ENCODE measurements at regions not wholly inside any gene's neighbourhood (a gene's known extent, or its start where the extent isn't known, plus 50 kb on each side); places are given as distances from the start of the nearest gene placed in this dataset.

DNA sequence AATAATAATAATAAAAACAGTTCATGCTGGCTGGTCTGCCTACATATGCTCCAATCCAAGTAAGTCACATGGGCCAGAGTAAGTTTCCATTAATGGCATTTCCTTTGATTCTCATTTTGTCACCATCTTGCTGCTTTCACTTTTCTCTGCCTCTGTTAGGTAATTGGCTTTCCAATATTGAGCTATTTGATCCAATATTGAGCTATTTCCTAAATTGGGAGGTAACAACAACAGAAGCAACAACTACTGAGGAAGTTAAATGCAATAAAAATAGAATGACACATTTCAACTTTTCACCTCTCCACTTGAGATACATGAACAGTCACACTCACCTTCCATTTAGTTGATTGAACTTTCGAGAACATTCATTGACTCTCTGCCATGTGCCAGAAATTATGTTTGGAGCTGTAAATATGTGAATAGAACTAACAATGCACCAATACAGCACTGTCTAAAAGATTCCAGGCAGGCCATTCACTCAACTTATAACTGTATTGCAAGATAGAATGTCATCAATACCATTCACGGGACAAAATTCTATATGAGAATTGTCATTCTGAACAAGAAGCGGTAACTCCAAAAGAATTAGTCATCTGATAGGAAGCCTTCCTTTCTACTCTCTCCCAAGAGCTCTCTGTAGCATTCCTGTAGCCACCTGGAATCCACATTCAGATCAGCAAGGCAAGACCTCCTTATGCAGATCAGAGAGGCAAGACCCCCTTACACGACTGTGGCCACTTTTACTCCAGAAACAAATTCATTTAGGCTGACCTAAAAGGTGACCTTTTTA is 136.4 kb downstream of the PHLDA1 start (continued):
- TF ChIP-seq, protein P1, sequence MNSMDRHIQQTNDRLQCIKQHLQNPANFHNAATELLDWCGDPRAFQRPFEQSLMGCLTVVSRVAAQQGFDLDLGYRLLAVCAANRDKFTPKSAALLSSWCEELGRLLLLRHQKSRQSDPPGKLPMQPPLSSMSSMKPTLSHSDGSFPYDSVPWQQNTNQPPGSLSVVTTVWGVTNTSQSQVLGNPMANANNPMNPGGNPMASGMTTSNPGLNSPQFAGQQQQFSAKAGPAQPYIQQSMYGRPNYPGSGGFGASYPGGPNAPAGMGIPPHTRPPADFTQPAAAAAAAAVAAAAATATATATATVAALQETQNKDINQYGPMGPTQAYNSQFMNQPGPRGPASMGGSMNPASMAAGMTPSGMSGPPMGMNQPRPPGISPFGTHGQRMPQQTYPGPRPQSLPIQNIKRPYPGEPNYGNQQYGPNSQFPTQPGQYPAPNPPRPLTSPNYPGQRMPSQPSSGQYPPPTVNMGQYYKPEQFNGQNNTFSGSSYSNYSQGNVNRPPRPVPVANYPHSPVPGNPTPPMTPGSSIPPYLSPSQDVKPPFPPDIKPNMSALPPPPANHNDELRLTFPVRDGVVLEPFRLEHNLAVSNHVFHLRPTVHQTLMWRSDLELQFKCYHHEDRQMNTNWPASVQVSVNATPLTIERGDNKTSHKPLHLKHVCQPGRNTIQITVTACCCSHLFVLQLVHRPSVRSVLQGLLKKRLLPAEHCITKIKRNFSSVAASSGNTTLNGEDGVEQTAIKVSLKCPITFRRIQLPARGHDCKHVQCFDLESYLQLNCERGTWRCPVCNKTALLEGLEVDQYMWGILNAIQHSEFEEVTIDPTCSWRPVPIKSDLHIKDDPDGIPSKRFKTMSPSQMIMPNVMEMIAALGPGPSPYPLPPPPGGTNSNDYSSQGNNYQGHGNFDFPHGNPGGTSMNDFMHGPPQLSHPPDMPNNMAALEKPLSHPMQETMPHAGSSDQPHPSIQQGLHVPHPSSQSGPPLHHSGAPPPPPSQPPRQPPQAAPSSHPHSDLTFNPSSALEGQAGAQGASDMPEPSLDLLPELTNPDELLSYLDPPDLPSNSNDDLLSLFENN (IDR thresholded peaks at IDR 0.05; ENCODE audit: low read depth in 2 of 2, low read length in 2 of 2), result no peak
- TF ChIP-seq CBX2 (IDR thresholded peaks at IDR 0.05; ENCODE audit: insufficient read depth, low read length, poor library complexity, severe bottlenecking), result no peak
- TF ChIP-seq, protein P2, sequence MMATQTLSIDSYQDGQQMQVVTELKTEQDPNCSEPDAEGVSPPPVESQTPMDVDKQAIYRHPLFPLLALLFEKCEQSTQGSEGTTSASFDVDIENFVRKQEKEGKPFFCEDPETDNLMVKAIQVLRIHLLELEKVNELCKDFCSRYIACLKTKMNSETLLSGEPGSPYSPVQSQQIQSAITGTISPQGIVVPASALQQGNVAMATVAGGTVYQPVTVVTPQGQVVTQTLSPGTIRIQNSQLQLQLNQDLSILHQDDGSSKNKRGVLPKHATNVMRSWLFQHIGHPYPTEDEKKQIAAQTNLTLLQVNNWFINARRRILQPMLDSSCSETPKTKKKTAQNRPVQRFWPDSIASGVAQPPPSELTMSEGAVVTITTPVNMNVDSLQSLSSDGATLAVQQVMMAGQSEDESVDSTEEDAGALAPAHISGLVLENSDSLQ (IDR thresholded peaks at IDR 0.05), result no peak
- TF ChIP-seq ZNF57 (CRISPR knock-in tag; IDR thresholded peaks at IDR 0.05), result no peak
- TF ChIP-seq, protein P3, sequence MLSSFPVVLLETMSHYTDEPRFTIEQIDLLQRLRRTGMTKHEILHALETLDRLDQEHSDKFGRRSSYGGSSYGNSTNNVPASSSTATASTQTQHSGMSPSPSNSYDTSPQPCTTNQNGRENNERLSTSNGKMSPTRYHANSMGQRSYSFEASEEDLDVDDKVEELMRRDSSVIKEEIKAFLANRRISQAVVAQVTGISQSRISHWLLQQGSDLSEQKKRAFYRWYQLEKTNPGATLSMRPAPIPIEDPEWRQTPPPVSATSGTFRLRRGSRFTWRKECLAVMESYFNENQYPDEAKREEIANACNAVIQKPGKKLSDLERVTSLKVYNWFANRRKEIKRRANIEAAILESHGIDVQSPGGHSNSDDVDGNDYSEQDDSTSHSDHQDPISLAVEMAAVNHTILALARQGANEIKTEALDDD (IDR thresholded peaks at IDR 0.05), result no peak
- no peak for TF ChIP-seq MEIS2 (IDR thresholded peaks at IDR 0.05; ENCODE audit: partially characterized antibody)
